ENCODE measurements at regions not wholly inside any gene's neighbourhood (a gene's known extent, or its start where the extent isn't known, plus 50 kb on each side); places are given as distances from the start of the nearest gene placed in this dataset.

GRCh38 chr3:168341956-168342936 lies 246.5 kb upstream of the GOLIM4 start:
- no peak overlapping the region for H3K4me3 ChIP-seq
- no peak for TF ChIP-seq CTCF (IDR thresholded peaks at IDR 0.05)
- DNase-seq, result peak in 1 of 3 donors; percentile 21
- no peaks in the 10 kb centered on the region for H3K9me3 ChIP-seq
- H3K36me3 ChIP-seq (ENCODE audit: low read depth), result no peaks in the 10 kb centered on the region
- H3K4me1 ChIP-seq (ENCODE audit: low read depth), result peaks cover 19% of the 10 kb centered on the region
- intact Hi-C loops (cut with DNase I, micrococcal nuclease), result no loop called here
- ATAC-seq, result peak; percentile 88

- no peak for TF ChIP-seq CTCF (IDR thresholded peaks at IDR 0.05)
- Histone ChIP-seq H3K36me3 (ENCODE audit: low read depth) (no peaks in the 10 kb centered on the region), H3K4me3 (no peak overlapping the region), H3K9me3 (no peaks in the 10 kb centered on the region), H3K4me1 (ENCODE audit: low read depth) (peaks cover 19% of the 10 kb centered on the region)
- intact Hi-C loops (cut with DNase I, micrococcal nuclease), result no loop called here
- ATAC-seq (no peak), DNase-seq (no peak)
Observed at GRCh38 chr3:168341192-168341815, 245.6 kb upstream of the GOLIM4 start.

- no peak for TF ChIP-seq CTCF (IDR thresholded peaks at IDR 0.05)
- no peaks in the 10 kb centered on the region for H3K36me3 ChIP-seq (ENCODE audit: low read depth)
- peaks cover 16% of the 10 kb centered on the region for H3K4me1 ChIP-seq (ENCODE audit: low read depth)
- no peak overlapping the region for H3K4me3 ChIP-seq
- no peak for DNase-seq
- ATAC-seq, result no peak
- intact Hi-C loops (cut with DNase I, micrococcal nuclease), result no loop called here
- H3K9me3 ChIP-seq, result no peaks in the 10 kb centered on the region
Observed at GRCh38 chr3:168338161-168338560, 242.4 kb upstream of the GOLIM4 start.

- TF ChIP-seq CTCF (IDR thresholded peaks at IDR 0.05), result no peak
- Histone ChIP-seq H3K4me3 (no peak overlapping the region), H3K4me1 (ENCODE audit: low read depth) (peaks cover 3% of the 10 kb centered on the region), H3K36me3 (ENCODE audit: low read depth) (no peaks in the 10 kb centered on the region), H3K9me3 (no peaks in the 10 kb centered on the region)
- intact Hi-C loops (cut with DNase I, micrococcal nuclease), result no loop called here
- ATAC-seq, result no peak
- DNase-seq, result no peak
Observed at GRCh38 chr3:168336276-168336675, 240.6 kb upstream of the GOLIM4 start.

- H3K4me1 ChIP-seq (ENCODE audit: low read depth), result no peaks in the 10 kb centered on the region
- no peak overlapping the region for H3K4me3 ChIP-seq
- ATAC-seq (no peak), DNase-seq (no peak)
- no peaks in the 10 kb centered on the region for H3K36me3 ChIP-seq (ENCODE audit: low read depth)
- no peak for TF ChIP-seq CTCF (IDR thresholded peaks at IDR 0.05)
- intact Hi-C loops (cut with DNase I, micrococcal nuclease), result no loop called here
- no peaks in the 10 kb centered on the region for H3K9me3 ChIP-seq
Observed at GRCh38 chr3:168333410-168333935, 237.7 kb upstream of the GOLIM4 start.
